OCI-LY3 (cell line): ENCODE measurements at regions not wholly inside any gene's neighbourhood (a gene's known extent, or its start where the extent isn't known, plus 50 kb on each side); places are given as distances from the start of the nearest gene placed in this dataset.

Experiments
- CTCF ChIP-seq: fragments of 200-600, 300-600 bp; sonication (generic); IDR thresholded peaks from 2 replicates; pipeline ENCODE4 v1.5.1; 2014; ENCODE audit warnings: antibody characterized with exemption, low read length, low read depth
- EZH2phosphoT487 ChIP-seq: fragments of 200-600 bp; shearing (Covaris generic); IDR thresholded peaks from 2 replicates; pipeline ENCODE4 v1.6.1; 2018; ENCODE audit warnings: antibody characterized with exemption, mixed run types, low read depth

GRCh38 chr5:18828351-18828750, 1159.6 kb downstream of the CDH18 start:
- TF ChIP-seq CTCF (no peak), EZH2phosphoT487 (no peak)
